ENCODE measurements at regions not wholly inside any gene's neighbourhood (a gene's known extent, or its start where the extent isn't known, plus 50 kb on each side); places are given as distances from the start of the nearest gene placed in this dataset.
A peak's percentile ranks its signal among the peaks of the same experiment; 100 is the strongest.

- 40 to 44% methylated on average over 2 of the region's 2 CpGs for WGBS, 2 donors
- TF ChIP-seq POLR2A (IDR thresholded peaks at IDR 0.05), result no peak
- TF ChIP-seq CTCF (IDR thresholded peaks at IDR 0.05), result no peak
- Histone ChIP-seq H3K27me3 (no peaks in the 10 kb centered on the region), H3K36me3 (no peaks in the 10 kb centered on the region), H3K4me3 (replicated peaks in 1 of 3) (no peak overlapping the region), H3K27ac (peak overlapping the region; percentile 53 to 89 (median 63)), H3K4me1 (peaks cover 19 to 27% of the 10 kb centered on the region in 2 donors), H3K9me3 (no peaks in the 10 kb centered on the region)
- intact Hi-C loops (cut with DNase I), result no loop called here
- peak in 1 of 2 donors; percentile 6 for DNase-seq
Observed at GRCh38 chr3:124593442-124593829, 136.8 kb upstream of the UMPS start.

- Histone ChIP-seq H3K4me1 (peaks cover 19 to 27% of the 10 kb centered on the region in 2 donors), H3K9me3 (no peaks in the 10 kb centered on the region), H3K27ac (peak overlapping the region in 2 of 3 donors; percentile 13 to 89), H3K36me3 (no peaks in the 10 kb centered on the region), H3K27me3 (no peaks in the 10 kb centered on the region), H3K4me3 (replicated peaks in 1 of 3) (no peak overlapping the region)
- intact Hi-C loops (cut with DNase I), result no loop called here
- no peak for DNase-seq
- 90 to 91% methylated on average over 1 of the region's 1 CpG for WGBS, 2 donors
- no peak for TF ChIP-seq CTCF (IDR thresholded peaks at IDR 0.05)
- no peak for TF ChIP-seq POLR2A (IDR thresholded peaks at IDR 0.05)
Observed at GRCh38 chr3:124594581-124594980, 135.7 kb upstream of the UMPS start.

- Histone ChIP-seq H3K27ac (no peak overlapping the region), H3K36me3 (no peaks in the 10 kb centered on the region), H3K4me1 (peaks cover 24 to 29% of the 10 kb centered on the region in 2 donors), H3K27me3 (no peaks in the 10 kb centered on the region), H3K9me3 (no peaks in the 10 kb centered on the region), H3K4me3 (replicated peaks in 1 of 3) (no peak overlapping the region)
- no peak for TF ChIP-seq CTCF (IDR thresholded peaks at IDR 0.05)
- TF ChIP-seq POLR2A (IDR thresholded peaks at IDR 0.05), result no peak
- intact Hi-C loops (cut with DNase I), result no loop called here
- DNase-seq, result no peak
- WGBS, 2 donors, result 43 to 48% methylated on average over 3 of the region's 3 CpGs
Observed at GRCh38 chr3:124597273-124597672, 133.0 kb upstream of the UMPS start.

GRCh38 chr3:124597979-124598378, 132.3 kb upstream of the UMPS start:
- H3K36me3 ChIP-seq, result no peaks in the 10 kb centered on the region
- no peaks in the 10 kb centered on the region for H3K27me3 ChIP-seq
- 80 to 86% methylated on average over 3 of the region's 3 CpGs for WGBS, 2 donors
- no peak overlapping the region for H3K4me3 ChIP-seq (replicated peaks in 1 of 3)
- intact Hi-C loops (cut with DNase I), result no loop called here
- H3K9me3 ChIP-seq, result no peaks in the 10 kb centered on the region
- H3K4me1 ChIP-seq, result peaks cover 22 to 23% of the 10 kb centered on the region in 2 donors
- TF ChIP-seq CTCF (IDR thresholded peaks at IDR 0.05) (no peak), POLR2A (IDR thresholded peaks at IDR 0.05) (no peak)
- H3K27ac ChIP-seq, result no peak overlapping the region
- no peak for DNase-seq

GRCh38 chr3:124599147-124599765, 131.0 kb upstream of the UMPS start:
- H3K4me1 ChIP-seq, result peaks cover 11 to 12% of the 10 kb centered on the region in 2 donors
- H3K9me3 ChIP-seq, result no peaks in the 10 kb centered on the region
- intact Hi-C loops (cut with DNase I), result no loop called here
- H3K4me3 ChIP-seq (replicated peaks in 1 of 3), result no peak overlapping the region
- WGBS, 2 donors, result 69 to 80% methylated on average over 9 of the region's 9 CpGs
- no peaks in the 10 kb centered on the region for H3K27me3 ChIP-seq
- no peaks in the 10 kb centered on the region for H3K36me3 ChIP-seq
- no peak for DNase-seq
- TF ChIP-seq POLR2A (IDR thresholded peaks at IDR 0.05), result no peak
- TF ChIP-seq CTCF (IDR thresholded peaks at IDR 0.05), result no peak
- H3K27ac ChIP-seq, result no peak overlapping the region

Data from thyroid gland (tissue), 4 donors.